SK-N-MC (cell line): ENCODE measurements at regions not wholly inside any gene's neighbourhood (a gene's known extent, or its start where the extent isn't known, plus 50 kb on each side); places are given as distances from the start of the nearest gene placed in this dataset.

Experiments
- EZH2 ChIP-seq: fragments of 200-600 bp; sonication (generic); IDR thresholded peaks from one replicate; pipeline ENCODE4 v1.6.1; 2017; ENCODE audit warnings: antibody characterized with exemption
- FOXP2 ChIP-seq: optimal IDR thresholded peaks from 2 replicates; pipeline ENCODE3; 2011; ENCODE audit warnings: mild to moderate bottlenecking, moderate library complexity; ENCODE audit not compliant: insufficient read depth; ENCODE audit errors: extremely low read length, control extremely low read depth
- POLR2AphosphoS5 ChIP-seq: IDR thresholded peaks from 2 replicates; pipeline ENCODE4 v1.6.1; 2012; ENCODE audit warnings: mild to moderate bottlenecking, low read depth, low read length, borderline replicate concordance

DNA sequence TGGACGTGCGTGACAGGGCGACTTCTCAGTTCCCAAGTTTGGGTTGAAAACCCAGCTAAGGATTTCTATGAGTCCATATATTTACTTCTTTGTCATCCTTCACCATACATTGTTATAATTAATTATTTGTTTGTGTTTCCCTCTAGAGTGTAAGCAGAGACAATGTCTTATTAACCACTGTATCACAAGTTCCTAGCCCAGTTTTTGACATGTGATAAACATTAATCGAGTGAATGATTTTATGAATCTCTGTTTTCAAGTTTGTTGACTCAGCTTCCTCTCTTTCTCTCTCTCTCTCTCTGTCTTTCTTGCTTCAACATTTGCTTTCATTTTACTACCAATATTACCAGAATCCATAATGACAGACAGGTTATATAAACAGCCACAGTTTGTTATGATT is 1259.6 kb upstream of the TENM4 start:
- no peak for TF ChIP-seq POLR2AphosphoS5
- no peak for TF ChIP-seq EZH2
- TF ChIP-seq FOXP2, result no peak
